Activated CD4-positive, alpha-beta T cell treated with anti-CD3 and anti-CD28 coated beads for 24 hours (primary cell): ENCODE measurements at regions not wholly inside any gene's neighbourhood (a gene's known extent, or its start where the extent isn't known, plus 50 kb on each side); places are given as distances from the start of the nearest gene placed in this dataset.
"Not testable (repeated sequence)": the region's sequence is repeated elsewhere in the genome, so short reads cannot be mapped to it uniquely, and the experiment has no call there.

Experiments
- DNase-seq, 2 donors: peaks; one replicate each; pipeline ENCODE4 v3.0.0-alpha.2; 2020; ENCODE audit warnings: low read depth in 2 of 2

DNA sequence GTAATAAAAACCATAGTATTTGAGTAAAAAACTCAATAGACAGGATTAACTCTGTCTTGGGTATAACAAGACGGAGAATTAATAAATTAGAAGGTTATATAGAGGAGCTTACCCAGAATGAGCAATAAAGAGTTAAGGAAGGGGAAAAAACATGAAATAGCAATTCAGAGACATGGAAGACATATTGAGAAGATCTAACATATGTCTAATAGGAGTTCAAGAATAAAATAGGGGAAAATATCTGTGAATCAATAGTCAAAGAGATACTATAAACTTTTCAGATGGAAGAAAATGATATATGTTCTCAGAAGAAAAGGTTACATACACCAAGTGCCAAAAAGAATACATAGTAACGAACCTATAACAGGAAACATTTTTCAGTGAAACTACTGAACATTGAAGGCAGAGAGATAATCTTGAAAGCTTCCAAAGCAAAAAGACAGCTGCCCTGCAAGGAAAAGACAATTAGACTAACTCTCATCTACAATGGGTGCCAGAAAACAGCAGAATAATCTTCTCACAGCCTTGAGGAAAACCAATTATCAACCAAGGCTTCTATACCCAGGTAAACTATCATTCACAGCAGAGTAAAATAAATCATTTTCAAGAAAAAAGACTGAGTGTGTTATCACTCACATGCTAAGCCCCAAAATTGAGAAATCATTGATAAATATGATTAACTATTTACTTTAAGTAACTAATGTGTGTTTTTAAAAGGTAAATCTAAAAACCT lies 106.0 kb downstream of the ENC1 start:
- no peak for DNase-seq

GRCh38 chr5:74530326-74531050 lies 110.0 kb downstream of the ENC1 start:
- no peak for DNase-seq

DNA sequence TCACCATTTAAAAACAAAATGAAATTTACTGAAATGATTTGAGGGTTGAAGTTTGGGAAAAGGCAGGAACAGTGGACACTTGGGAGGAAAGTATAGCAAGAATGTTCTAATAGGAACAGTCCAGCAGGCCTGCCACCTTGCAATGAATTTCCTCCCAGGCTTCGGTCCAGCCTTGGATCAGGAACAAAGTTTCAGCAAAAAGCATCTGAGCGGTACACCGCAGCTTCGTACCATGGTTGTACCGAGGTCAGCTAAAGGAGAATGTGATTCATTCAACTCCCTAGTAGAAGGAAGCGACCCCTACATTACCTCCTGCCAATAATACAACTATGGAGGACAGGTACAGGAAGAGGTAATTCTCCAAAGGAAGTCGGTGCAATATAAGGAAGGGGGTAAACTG lies 111.4 kb downstream of the ENC1 start:
- DNase-seq = no peak

DNA sequence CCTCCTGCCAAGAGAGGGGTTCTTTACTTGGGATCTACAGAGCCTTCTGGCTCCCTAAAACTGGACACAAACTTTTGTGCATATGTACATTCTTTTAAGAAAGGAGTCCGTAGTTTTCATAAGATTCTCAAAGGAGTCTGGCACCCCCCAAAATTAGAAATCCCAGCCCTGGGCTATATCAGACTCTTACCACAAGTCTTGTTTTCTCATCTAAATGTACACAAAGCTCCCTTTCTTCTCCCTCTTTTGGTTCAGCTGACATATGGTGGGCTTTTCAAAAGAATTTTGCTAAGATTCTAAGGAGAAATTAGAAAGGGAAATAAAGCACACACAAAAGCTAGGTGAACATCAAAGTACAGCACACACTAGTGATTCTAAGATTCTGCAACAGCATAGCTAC lies 114.4 kb downstream of the ENC1 start:
- no peak for DNase-seq

GRCh38 chr5:74524767-74525166 lies 115.8 kb downstream of the ENC1 start:
- DNase-seq = not testable (repeated sequence)

DNA sequence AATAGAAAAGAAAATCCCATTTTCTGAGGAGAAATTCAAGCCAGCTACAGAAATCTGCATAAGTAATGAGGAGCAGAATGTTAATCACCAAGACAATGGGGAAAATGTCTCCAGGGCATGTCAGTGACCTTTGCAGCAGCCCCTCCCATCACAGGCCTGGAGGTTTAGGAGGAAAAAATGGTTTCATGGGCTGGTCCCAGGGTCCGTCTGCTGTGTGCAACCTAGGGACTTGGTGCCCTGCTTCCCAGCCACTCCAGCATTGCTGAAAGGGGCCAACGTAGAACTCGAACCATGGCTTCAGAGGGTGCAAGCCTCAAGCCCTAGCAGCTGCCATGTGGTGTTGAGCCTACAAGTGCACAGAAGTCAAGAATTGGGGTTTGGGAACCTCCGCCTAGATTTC lies 116.8 kb downstream of the ENC1 start:
- DNase-seq = not testable (repeated sequence)

DNA sequence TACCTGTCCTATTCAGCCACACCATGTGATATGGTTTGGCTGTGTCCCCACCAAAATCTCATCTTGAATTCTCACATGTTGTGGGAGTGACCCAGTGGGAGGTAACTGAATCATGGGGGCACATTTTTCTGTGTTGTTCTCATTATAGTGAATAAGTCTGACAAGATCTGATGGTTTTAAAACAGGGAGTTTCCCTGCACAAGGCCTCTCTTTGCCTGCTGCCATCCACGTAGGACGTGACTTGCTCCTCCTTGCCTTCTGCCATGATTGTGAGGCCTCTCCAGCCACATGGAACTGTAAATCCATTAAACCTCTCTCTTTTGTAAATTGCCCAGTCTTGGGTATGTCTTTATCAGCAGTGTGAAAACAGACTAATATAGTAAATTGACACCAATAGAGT lies 117.7 kb downstream of the ENC1 start:
- not testable (repeated sequence) for DNase-seq

DNA sequence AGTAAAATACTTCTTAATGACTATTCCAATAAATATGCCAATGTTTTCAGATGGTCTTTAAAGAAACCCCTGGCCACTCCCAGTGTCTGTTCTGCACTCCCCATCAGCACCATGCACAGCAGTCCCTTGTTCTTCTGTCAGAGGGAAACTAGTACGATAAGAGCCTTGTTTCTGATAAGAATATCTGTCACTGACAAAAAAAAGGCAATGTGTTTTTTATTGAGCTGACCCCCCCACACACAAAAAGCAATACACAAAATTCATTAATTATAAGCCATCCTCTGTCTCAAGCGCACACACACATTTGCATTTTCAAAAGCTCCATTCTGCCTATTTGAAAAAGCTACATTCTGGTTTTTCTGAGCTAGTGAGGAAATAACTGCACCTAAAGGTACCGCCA lies 119.1 kb downstream of the ENC1 start:
- DNase-seq = no peak

GRCh38 chr5:74519679-74520078 lies 120.8 kb downstream of the ENC1 start:
- DNase-seq = no peak

GRCh38 chr5:74519161-74519571 lies 121.4 kb downstream of the ENC1 start:
- no peak for DNase-seq

DNA sequence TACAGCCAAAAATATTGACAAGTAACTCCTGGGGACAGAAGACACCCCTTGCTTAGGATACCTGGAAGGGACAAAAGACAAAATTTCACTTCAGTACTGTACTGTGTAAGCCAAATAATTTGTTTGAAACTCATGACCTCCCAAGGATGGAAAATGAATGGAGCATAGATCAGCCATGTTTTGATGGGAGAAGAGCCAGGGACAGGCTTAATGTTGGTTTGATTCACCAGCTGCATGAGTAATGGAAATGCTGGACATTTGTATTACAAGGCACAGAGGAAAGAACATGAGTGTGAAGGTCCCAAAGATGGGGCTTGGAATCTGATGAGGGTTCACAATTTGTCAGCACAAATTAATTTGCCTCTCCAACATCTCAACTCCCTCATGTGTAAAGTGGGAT lies 122.8 kb downstream of the ENC1 start:
- no peak for DNase-seq

DNA sequence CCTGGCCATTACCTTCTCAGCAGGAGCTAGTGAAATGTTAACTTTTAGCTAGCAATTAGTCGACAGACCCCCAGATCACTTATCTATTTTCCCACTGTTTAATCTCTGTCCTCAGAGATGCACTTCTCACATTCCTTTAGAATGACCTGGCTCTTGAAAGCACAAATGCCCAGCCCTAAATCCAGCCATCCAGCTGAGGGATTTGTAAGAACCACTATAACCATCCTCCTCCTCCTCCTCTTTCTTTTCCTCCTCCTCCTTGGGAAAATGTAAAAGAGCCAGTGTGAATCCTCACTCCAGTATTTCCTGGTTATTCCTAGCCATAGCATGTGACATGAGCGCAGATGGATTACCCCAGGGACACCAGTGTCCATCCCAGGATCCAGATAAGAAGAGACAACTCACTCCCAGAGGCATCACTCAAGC lies 124.3 kb downstream of the ENC1 start:
- no peak for DNase-seq

DNA sequence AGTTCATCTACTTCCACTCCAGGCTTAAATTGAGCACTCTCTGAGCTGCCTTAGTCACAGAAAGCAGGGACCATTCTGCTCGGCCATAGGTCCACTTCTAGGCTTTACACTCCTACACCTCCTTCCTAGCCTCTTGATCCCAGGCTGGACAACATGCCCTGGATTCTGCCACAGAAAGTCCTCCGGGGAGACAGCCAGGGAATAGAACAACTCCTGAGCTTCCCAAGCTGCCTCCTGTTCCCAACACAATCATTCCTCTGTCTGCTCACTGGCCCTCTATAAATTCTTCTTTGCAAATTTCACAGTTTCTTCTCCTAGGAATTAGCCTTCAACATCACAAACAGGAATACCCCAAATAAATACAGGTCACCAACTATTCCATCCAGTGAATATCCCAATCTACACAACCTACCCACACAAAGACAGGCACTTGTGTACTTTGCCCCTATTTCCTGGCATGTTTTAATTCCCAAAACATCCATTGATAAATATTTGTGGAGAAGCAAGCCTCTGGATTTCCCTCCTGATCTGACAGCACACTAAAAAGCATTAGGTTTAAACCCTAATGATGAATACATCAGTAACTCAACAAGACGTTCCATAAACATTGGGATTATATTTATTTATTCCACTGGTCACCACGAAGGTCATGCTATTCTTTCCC lies 125.5 kb downstream of the ENC1 start:
- DNase-seq = no peak

DNA sequence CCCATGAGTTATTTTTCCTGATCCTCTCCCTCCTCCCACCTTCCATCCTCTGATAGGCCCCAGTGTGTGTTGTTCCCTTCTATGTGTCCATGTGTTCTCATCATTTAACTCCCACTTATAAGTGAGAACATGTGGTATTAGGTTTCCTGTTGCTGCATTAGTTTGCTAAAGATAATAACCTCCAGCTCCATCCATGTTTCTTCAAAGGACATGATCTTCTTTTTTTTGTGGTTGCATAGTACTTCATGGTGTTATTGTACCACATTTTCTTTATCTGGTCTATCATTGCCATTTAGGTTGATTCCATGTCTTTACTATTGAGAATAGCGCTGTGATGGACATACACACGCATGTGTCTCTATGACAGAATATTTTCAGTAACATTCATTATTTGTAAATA lies 128.8 kb downstream of the ENC1 start:
- DNase-seq = not testable (repeated sequence)

GRCh38 chr5:74510476-74511075 lies 130.0 kb downstream of the ENC1 start:
- DNase-seq = no peak

DNA sequence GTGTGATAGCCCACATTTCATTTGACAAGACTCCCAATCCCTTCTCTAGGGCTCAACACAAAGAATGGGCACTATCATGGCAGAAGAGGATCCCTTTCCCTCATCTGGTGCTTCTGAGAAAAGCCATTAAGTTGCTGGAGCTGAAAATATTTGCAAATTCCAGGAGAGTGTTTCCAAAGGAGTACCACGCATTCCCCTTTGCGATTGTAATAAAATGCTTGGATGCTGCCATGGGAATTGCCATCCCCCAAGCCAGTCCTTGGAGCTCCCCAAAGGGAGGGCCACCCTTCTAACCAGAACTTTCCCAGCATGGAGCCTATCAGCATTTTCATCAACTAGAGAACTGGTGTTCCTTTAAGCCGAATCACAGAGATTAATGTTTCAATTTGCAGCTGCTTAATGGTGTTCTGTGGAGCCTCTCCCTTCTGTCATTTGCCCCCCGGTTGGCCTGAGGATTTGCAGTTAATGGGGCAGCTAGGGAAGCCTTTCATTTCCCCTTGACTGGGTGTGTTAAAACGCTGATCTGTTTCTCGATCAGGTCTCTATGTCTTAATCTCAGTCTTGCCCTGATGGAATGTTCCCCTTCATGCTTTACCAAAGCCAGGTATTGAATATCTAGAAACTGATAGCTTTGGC lies 133.0 kb downstream of the ENC1 start:
- no peak for DNase-seq

DNA sequence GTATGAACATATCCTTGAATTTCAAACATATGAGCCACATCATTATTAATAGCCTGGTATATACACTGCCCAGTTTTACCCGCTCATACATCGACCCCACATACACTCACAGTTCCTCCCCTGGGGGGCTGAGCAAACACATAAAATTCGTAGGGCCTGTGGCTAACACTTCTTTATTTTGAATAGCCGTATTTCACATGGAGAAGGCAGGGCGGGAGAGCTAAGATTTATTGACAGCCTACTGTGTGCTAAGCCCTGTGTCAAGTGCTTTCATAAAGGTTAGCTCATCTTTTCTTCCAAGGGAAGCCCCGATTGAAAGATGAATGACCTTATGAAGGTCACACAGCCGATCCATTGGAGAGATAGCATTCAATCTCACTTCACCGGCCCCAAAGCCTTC lies 134.4 kb downstream of the ENC1 start:
- DNase-seq = no peak

GRCh38 chr5:74504463-74504862 lies 136.1 kb downstream of the ENC1 start:
- no peak for DNase-seq

DNA sequence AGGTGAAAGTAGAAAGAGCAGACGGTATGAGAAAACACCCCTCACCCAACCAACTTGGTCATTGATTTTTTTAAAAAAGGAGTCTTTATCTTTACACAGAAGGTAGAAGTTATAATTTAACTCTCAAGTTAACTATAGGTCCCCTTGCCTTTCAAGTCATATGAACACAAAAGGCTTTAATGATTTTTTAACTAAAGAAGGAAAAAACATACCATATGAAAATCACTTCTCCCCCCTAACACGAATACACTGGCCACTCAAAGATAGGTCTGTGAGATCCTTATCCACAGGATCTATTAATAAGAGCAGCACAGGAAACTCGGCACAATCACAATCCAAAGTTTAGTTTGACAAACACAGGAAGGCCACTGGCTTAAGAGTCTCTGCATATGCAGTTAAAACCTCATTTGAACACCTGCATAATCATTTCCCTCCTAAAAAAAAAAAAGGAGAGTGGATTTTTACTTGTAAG lies 138.0 kb downstream of the ENC1 start:
- DNase-seq = no peak

DNA sequence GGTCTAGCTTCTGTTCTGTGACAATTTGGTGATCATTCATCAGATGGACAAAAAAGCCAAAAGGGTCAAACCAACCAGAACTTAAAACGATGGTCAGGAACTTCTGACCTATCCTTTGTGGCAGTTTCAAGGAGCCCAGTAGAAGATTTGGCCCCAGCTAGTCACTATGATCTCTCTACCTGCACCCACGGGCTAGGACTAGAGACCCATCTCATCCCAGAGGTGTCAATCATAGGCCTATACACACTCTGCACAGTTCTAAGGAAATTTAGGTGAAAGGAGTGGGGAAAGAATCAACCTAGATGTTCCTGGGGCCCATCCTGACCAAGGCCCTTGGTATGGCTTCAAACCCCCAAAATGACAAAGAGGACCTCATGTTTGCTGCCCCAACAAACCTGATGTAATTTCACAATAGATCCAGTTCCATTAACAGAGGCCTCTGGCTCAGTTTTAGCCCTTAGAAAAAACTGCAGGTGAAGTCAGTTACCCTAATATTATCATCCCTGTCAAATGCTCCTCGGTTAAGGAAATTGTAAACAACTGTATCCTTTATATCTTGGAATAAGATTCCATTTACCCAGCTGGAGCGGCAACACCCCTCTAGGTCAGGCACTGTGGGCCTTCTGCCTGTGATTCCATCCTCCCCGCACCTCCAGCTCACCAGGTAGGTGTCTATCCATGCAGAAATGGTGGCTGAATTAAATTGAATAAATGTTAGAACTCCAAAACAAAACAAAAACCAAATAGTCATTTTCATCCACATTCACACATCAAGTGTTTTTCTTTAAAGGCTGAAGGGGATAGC lies 138.7 kb downstream of the ENC1 start:
- no peak for DNase-seq
